22Rv1 (cell line): ENCODE measurements at regions not wholly inside any gene's neighbourhood (a gene's known extent, or its start where the extent isn't known, plus 50 kb on each side); places are given as distances from the start of the nearest gene placed in this dataset.

Source experiments
- H3K27ac ChIP-seq: fragments of 450-650 bp; 2 replicates; pipeline ENCODE4 v1.5.1; 2017
- ZFX ChIP-seq: fragments of 450-650 bp; IDR thresholded peaks from 2 replicates; pipeline ENCODE4 v1.6.1; 2017; ENCODE audit warnings: antibody characterized with exemption, borderline replicate concordance
- TF ChIP-seq, protein P1 (sequence below): fragments of 450-650 bp; IDR thresholded peaks from 2 replicates; pipeline ENCODE4 v1.5.1; 2017; ENCODE audit warnings: mild to moderate bottlenecking

DNA sequence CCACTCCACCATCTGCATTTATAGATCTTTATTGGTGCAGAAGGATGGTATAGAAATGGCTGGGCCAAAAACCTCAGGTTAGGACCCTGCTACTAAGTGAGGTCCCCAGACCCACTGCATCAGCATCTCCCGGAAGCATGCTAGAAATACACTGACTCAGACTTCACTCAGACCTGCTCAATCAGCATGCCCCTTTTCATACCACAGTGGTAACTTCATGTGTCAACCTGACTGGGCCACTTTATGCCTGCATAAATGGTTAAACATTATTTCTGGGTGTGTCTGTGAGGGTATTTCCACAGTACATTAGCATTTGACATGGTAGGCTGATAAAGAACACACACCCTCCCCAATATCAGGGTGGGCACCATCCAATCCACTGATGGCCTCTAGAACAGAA lies 118.6 kb upstream of the VCX3B start:
- H3K27ac ChIP-seq: no peak overlapping the region
- no peak for TF ChIP-seq ZFX
- TF ChIP-seq, protein P1, sequence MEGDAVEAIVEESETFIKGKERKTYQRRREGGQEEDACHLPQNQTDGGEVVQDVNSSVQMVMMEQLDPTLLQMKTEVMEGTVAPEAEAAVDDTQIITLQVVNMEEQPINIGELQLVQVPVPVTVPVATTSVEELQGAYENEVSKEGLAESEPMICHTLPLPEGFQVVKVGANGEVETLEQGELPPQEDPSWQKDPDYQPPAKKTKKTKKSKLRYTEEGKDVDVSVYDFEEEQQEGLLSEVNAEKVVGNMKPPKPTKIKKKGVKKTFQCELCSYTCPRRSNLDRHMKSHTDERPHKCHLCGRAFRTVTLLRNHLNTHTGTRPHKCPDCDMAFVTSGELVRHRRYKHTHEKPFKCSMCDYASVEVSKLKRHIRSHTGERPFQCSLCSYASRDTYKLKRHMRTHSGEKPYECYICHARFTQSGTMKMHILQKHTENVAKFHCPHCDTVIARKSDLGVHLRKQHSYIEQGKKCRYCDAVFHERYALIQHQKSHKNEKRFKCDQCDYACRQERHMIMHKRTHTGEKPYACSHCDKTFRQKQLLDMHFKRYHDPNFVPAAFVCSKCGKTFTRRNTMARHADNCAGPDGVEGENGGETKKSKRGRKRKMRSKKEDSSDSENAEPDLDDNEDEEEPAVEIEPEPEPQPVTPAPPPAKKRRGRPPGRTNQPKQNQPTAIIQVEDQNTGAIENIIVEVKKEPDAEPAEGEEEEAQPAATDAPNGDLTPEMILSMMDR: no peak

DNA sequence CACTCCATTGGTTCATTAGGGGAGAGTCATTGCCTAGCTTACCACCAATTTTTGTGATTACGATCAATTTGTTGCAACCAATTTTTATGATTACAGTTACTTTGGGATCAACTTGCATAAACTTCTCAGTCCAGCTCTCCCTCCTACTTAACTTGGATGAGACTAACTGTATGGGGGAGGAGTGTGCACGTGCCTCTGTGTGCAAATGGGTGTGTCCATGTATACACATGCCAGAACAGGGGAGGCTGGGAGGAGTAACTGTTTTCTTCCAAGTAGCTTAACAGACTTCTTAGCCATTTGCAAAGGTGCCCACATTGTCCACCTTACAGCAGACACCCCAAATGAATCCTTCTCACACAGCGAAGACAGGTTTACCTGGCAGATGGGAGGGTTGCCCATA lies 117.7 kb upstream of the VCX3B start:
- no peak for TF ChIP-seq ZFX
- TF ChIP-seq, protein P1: no peak
- no peak overlapping the region for H3K27ac ChIP-seq

DNA sequence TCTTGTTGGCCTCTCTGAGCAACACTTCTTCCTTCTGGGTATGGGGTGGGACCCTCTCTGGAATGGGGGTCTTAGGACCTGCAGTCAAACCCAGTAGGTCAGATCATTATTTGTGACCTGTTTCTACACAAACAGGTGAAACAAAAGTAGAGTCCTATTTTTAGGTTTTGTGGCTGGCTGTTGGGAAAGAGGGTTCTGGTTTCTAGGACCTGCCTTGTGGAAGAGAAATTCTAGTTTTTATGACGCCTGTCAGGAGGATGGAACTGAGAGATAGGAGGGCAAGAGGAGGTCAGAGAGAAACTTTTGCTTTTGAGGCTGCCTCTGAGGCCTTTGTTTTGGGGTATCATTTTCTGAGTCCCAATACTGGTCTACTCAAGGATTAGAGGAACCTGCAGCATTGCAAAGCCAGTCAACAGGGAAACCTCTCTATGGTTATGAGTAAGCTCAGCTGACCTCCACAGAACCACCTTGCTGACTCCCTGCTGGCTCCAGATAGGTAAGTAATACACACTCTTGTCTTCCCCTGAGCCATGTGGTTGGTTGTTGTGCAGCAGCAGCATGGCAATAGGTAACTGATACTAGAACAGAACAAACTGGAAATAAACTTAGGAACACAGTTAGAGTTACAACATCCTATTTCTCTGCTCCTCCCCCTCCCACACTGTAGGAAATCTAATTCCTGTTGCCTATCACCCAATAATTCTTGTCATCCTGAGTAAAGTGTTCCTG lies 114.7 kb upstream of the VCX3B start:
- no peak overlapping the region for H3K27ac ChIP-seq
- TF ChIP-seq ZFX: no peak
- TF ChIP-seq, protein P1: no peak

DNA sequence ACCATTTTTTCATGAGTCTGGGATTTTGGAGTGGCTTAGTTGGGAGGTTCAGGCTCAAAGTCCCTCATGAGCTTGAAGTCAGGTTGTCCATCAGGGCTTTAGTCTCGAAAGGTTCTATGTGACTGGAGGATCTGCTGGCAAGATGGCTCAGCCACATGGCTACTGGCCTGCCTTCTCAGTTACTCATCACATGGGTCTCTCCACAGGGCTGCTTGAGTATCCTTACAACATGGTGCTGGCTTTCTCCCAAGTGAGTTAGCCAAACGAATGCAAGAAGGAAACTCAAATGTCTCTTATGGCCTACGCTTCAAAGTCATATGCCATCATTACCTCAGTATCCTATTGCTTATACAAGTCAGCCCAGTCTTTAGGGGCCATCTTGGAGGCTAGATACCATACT lies 106.3 kb upstream of the VCX3B start:
- H3K27ac ChIP-seq: no peak overlapping the region
- no peak for TF ChIP-seq ZFX
- TF ChIP-seq, protein P1: no peak

DNA sequence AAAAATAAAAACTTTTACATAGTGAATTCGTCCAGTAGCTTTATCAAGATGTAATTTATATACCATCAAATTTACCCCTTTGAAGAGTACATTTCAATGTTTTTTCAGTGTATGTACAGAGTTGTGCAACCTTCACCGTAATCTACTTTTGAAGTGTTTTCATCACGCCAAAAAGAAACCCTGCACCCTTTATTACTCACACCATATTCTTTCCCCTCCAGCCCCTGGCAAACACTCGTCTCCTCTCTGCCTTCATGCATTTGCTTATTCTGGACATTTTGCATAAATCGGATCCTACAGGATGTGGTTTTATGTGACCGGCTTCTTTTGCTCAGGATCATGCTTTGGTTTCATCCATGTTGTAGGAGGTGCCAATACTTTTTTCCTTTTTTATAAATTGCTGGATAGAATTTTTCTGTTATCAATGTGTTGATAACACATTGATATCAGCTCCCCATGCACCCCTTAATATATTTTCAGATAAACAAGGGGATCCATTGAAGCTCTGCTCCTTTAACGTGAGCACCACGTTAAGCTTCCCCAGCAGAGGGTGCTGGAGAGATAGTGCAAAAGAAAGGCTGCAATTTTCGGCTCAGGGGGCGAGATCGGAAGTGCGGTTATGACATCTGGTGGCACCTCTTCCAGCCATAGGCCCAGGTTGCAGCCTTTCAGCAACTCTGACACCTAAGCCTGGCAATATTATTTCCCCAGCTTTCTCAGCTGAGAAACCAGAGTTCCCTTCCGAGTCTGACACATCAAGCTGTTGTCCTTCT lies 100.1 kb upstream of the VCX3B start:
- no peak overlapping the region for H3K27ac ChIP-seq
- TF ChIP-seq ZFX: no peak
- TF ChIP-seq, protein P1: peak; percentile 74

DNA sequence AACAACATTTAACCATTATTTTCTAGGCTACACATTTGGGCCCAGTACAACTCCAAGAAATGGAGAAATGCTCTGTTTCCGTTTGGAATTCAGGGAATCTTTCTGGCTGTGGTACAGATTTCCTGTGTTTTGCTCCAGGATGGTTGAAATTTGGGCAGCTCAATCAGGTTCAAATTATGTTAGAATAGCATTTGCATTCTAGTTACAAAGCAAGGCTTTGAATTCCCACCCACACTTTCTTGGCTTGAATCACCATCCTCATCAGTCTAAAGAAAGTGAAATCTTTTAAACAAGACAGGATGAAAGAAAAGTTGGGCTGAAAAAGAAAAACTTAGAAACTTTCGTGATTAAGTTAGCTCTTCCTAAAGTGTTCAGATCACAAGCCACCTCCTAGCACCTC lies 98.1 kb upstream of the VCX3B start:
- no peak overlapping the region for H3K27ac ChIP-seq
- no peak for TF ChIP-seq ZFX
- TF ChIP-seq, protein P1: no peak
